ENCODE measurements at regions not wholly inside any gene's neighbourhood (a gene's known extent, or its start where the extent isn't known, plus 50 kb on each side); places are given as distances from the start of the nearest gene placed in this dataset.
A peak's percentile ranks its signal among the peaks of the same experiment; 100 is the strongest.

GRCh38 chr1:209076688-209077087, 506.8 kb upstream of the CAMK1G start:
- H3K27me3 ChIP-seq (ENCODE audit: control insufficient read depth, insufficient read depth, low read length) = no peaks in the 10 kb centered on the region
- no peak overlapping the region for H3K4me3 ChIP-seq (ENCODE audit: low read depth, low read length)
- peak; percentile 33 for TF ChIP-seq CTCF (IDR thresholded peaks at IDR 0.05; ENCODE audit: insufficient read depth, low read length, poor library complexity, severe bottlenecking)
- H3K36me3 ChIP-seq (ENCODE audit: control insufficient read depth, insufficient read depth, low read length) = no peaks in the 10 kb centered on the region
- no peak for DNase-seq (ENCODE audit: low read depth)

GRCh38 chr1:209080170-209080781, 503.2 kb upstream of the CAMK1G start:
- no peaks in the 10 kb centered on the region for H3K36me3 ChIP-seq (ENCODE audit: control insufficient read depth, insufficient read depth, low read length)
- no peaks in the 10 kb centered on the region for H3K27me3 ChIP-seq (ENCODE audit: control insufficient read depth, insufficient read depth, low read length)
- peak; percentile 34 for DNase-seq (ENCODE audit: low read depth)
- H3K4me3 ChIP-seq (ENCODE audit: low read depth, low read length) = no peak overlapping the region
- TF ChIP-seq CTCF (IDR thresholded peaks at IDR 0.05; ENCODE audit: insufficient read depth, low read length, poor library complexity, severe bottlenecking) = no peak

- Histone ChIP-seq H3K4me3 (ENCODE audit: low read depth, low read length) (no peak overlapping the region), H3K36me3 (ENCODE audit: control insufficient read depth, insufficient read depth, low read length) (no peaks in the 10 kb centered on the region), H3K27me3 (ENCODE audit: control insufficient read depth, insufficient read depth, low read length) (no peaks in the 10 kb centered on the region)
- peak; percentile 49 for DNase-seq (ENCODE audit: low read depth)
- TF ChIP-seq CTCF (IDR thresholded peaks at IDR 0.05; ENCODE audit: insufficient read depth, low read length, poor library complexity, severe bottlenecking) = no peak
Measured at GRCh38 chr1:209086486-209087192, 496.9 kb upstream of the CAMK1G start.

- H3K27me3 ChIP-seq (ENCODE audit: control insufficient read depth, insufficient read depth, low read length) = no peaks in the 10 kb centered on the region
- DNase-seq (ENCODE audit: low read depth) = no peak
- peak; percentile 4 for TF ChIP-seq CTCF (IDR thresholded peaks at IDR 0.05; ENCODE audit: insufficient read depth, low read length, poor library complexity, severe bottlenecking)
- H3K36me3 ChIP-seq (ENCODE audit: control insufficient read depth, insufficient read depth, low read length) = no peaks in the 10 kb centered on the region
- H3K4me3 ChIP-seq (ENCODE audit: low read depth, low read length) = no peak overlapping the region
Measured at GRCh38 chr1:209094384-209094783, 489.1 kb upstream of the CAMK1G start.

GRCh38 chr1:209095627-209096595, 487.6 kb upstream of the CAMK1G start:
- peak; percentile 77 for DNase-seq (ENCODE audit: low read depth)
- no peaks in the 10 kb centered on the region for H3K36me3 ChIP-seq (ENCODE audit: control insufficient read depth, insufficient read depth, low read length)
- no peak for TF ChIP-seq CTCF (IDR thresholded peaks at IDR 0.05; ENCODE audit: insufficient read depth, low read length, poor library complexity, severe bottlenecking)
- H3K4me3 ChIP-seq (ENCODE audit: low read depth, low read length) = no peak overlapping the region
- H3K27me3 ChIP-seq (ENCODE audit: control insufficient read depth, insufficient read depth, low read length) = no peaks in the 10 kb centered on the region
